ENCODE measurements at regions not wholly inside any gene's neighbourhood (a gene's known extent, or its start where the extent isn't known, plus 50 kb on each side); places are given as distances from the start of the nearest gene placed in this dataset.

- no peaks in the 10 kb centered on the region for H3K36me3 ChIP-seq
- H3K4me1 ChIP-seq (ENCODE audit: control insufficient read depth in 1 of 2, insufficient read depth in 1 of 2, low read depth in 1 of 2, low read length in 1 of 2), result no peaks in the 10 kb centered on the region
- no peak overlapping the region for H3K27ac ChIP-seq
- no peaks in the 10 kb centered on the region for H3K9me3 ChIP-seq
- H3K4me3 ChIP-seq (ENCODE audit: low read depth in 1 of 2, low read length in 1 of 2), result no peak overlapping the region
- H3K27me3 ChIP-seq, result no peaks in the 10 kb centered on the region
- TF ChIP-seq, protein P1, sequence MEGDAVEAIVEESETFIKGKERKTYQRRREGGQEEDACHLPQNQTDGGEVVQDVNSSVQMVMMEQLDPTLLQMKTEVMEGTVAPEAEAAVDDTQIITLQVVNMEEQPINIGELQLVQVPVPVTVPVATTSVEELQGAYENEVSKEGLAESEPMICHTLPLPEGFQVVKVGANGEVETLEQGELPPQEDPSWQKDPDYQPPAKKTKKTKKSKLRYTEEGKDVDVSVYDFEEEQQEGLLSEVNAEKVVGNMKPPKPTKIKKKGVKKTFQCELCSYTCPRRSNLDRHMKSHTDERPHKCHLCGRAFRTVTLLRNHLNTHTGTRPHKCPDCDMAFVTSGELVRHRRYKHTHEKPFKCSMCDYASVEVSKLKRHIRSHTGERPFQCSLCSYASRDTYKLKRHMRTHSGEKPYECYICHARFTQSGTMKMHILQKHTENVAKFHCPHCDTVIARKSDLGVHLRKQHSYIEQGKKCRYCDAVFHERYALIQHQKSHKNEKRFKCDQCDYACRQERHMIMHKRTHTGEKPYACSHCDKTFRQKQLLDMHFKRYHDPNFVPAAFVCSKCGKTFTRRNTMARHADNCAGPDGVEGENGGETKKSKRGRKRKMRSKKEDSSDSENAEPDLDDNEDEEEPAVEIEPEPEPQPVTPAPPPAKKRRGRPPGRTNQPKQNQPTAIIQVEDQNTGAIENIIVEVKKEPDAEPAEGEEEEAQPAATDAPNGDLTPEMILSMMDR (IDR thresholded peaks at IDR 0.05), result no peak
Measured at GRCh38 chr7:55273186-55273980, 91.8 kb upstream of the LANCL2 start.

DNA sequence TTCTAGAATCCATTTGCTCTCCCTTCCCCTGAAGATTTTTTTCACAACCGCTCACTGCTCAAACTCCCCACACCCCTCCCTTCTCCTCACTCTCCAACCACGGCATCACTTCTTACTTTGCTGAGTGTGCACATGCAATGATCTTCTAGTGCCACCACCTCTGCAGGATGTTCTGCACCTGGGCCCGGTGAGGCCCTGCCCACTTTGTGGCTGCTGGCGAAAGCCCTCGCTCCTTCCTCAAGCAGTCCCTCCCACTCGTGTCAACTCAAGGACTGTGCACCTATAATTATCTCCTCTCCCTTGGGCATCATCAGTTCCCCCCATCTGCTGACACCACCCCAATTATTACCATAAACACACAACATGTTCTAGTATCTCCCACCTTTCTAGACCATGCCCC, 91.0 kb upstream of the LANCL2 start:
- Histone ChIP-seq H3K4me3 (ENCODE audit: low read depth in 1 of 2, low read length in 1 of 2) (no peak overlapping the region), H3K9me3 (no peaks in the 10 kb centered on the region), H3K36me3 (no peaks in the 10 kb centered on the region), H3K4me1 (ENCODE audit: control insufficient read depth in 1 of 2, insufficient read depth in 1 of 2, low read depth in 1 of 2, low read length in 1 of 2) (no peaks in the 10 kb centered on the region), H3K27me3 (no peaks in the 10 kb centered on the region), H3K27ac (no peak overlapping the region)
- TF ChIP-seq, protein P1 (IDR thresholded peaks at IDR 0.05), result no peak

DNA sequence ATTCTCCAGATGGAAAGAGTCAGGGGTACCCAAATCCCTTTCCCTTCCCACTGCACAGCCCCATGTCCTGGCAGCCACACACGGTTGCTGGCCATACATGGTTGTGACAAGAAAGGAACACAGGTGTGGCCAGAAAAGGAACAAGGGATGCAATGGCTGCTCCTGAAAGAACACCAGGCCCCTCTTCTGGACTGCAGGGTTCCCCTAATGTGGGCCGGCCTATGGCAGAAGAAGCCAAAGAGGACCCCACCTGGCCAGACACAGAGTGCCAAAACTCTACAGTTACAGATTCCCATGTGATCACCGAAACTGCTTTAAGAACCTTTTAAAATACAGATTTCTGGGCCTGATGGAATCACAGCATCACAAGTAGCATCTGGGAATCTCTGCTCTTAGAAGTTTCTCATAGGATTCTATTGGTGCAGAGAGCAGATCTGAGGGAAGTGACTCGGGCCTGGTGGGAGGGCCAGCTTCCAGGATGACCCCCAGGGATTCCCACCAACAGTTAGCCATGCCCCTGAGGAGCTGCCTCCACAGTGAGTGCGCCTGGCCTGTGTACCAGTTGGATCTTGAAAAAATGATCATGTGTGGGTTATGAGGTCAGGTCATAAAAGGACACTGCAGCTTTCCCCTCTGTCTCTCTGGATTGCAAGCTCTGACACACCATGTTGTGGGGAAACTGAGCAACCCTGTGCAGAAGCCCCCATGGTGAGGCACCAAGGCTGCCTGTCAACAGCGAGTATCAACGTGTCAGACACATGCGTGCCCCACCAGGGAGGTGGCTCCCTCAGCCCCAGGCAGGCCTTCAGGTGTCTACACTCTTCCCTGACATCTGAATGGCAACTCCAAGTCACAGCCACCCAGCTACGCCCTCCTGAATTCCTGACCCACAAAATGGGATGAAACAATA, 89.6 kb upstream of the LANCL2 start:
- Histone ChIP-seq H3K27ac (no peak overlapping the region), H3K36me3 (no peaks in the 10 kb centered on the region), H3K4me3 (ENCODE audit: low read depth in 1 of 2, low read length in 1 of 2) (no peak overlapping the region), H3K27me3 (no peaks in the 10 kb centered on the region), H3K9me3 (no peaks in the 10 kb centered on the region), H3K4me1 (ENCODE audit: control insufficient read depth in 1 of 2, insufficient read depth in 1 of 2, low read depth in 1 of 2, low read length in 1 of 2) (no peaks in the 10 kb centered on the region)
- TF ChIP-seq, protein P1 (IDR thresholded peaks at IDR 0.05), result no peak

- no peaks in the 10 kb centered on the region for H3K27me3 ChIP-seq
- TF ChIP-seq, protein P1 (IDR thresholded peaks at IDR 0.05), result no peak
- H3K9me3 ChIP-seq, result no peaks in the 10 kb centered on the region
- no peaks in the 10 kb centered on the region for H3K4me1 ChIP-seq (ENCODE audit: control insufficient read depth in 1 of 2, insufficient read depth in 1 of 2, low read depth in 1 of 2, low read length in 1 of 2)
- no peak overlapping the region for H3K27ac ChIP-seq
- no peaks in the 10 kb centered on the region for H3K36me3 ChIP-seq
- H3K4me3 ChIP-seq (ENCODE audit: low read depth in 1 of 2, low read length in 1 of 2), result no peak overlapping the region
Measured at GRCh38 chr7:55276572-55277295, 88.4 kb upstream of the LANCL2 start.

GRCh38 chr7:55277916-55278315, 87.2 kb upstream of the LANCL2 start:
- TF ChIP-seq, protein P1 (IDR thresholded peaks at IDR 0.05), result no peak
- Histone ChIP-seq H3K9me3 (no peaks in the 10 kb centered on the region), H3K27ac (no peak overlapping the region), H3K4me3 (ENCODE audit: low read depth in 1 of 2, low read length in 1 of 2) (no peak overlapping the region), H3K4me1 (ENCODE audit: control insufficient read depth in 1 of 2, insufficient read depth in 1 of 2, low read depth in 1 of 2, low read length in 1 of 2) (no peaks in the 10 kb centered on the region), H3K36me3 (no peaks in the 10 kb centered on the region), H3K27me3 (no peaks in the 10 kb centered on the region)

Data from neutrophil (primary cell).